H1 (cell line): ENCODE measurements at regions not wholly inside any gene's neighbourhood (a gene's known extent, or its start where the extent isn't known, plus 50 kb on each side); places are given as distances from the start of the nearest gene placed in this dataset.

Experiments used
- ASH2L ChIP-seq: fragments of 200-600, 300-600 bp; sonication (generic); IDR thresholded peaks from one replicate; pipeline ENCODE4 v1.7.1; 2017; ENCODE audit warnings: low read length
- CBX5 ChIP-seq: fragments of 300-800, 300-1000 bp; sonication (generic); IDR thresholded peaks from 2 replicates; pipeline ENCODE4 v1.7.1; 2016; ENCODE audit warnings: antibody characterized with exemption, low read length, low read depth
- CHD7 ChIP-seq: fragments of 300-600 bp; sonication (generic); IDR thresholded peaks from 2 replicates; pipeline ENCODE4 v1.7.1; 2012; ENCODE audit warnings: low read length, moderate library complexity, mild to moderate bottlenecking, inconsistent platforms; ENCODE audit not compliant: insufficient replicate concordance
- HDAC6 ChIP-seq: IDR thresholded peaks from one replicate; pipeline ENCODE4 v1.7.1; 2012; ENCODE audit warnings: low read depth, mild to moderate bottlenecking, inconsistent platforms, low read length, moderate library complexity
- MAX ChIP-seq: IDR thresholded peaks from 2 replicates; pipeline ENCODE4 v1.6.1; 2012; ENCODE audit warnings: inconsistent platforms
- SAP30 ChIP-seq: fragments of 300-600 bp; sonication (generic); IDR thresholded peaks from 2 replicates; pipeline ENCODE4 v1.7.1; 2012; ENCODE audit warnings: low read length, moderate library complexity, mild to moderate bottlenecking, inconsistent platforms; ENCODE audit not compliant: insufficient read depth, insufficient replicate concordance
- SP1 ChIP-seq: IDR thresholded peaks from 2 replicates; pipeline ENCODE4 v1.6.1; 2011; ENCODE audit warnings: low read depth, low read length
- SUZ12 ChIP-seq: fragments of 200-600 bp; sonication (generic); IDR thresholded peaks from 2 replicates; pipeline ENCODE4 v1.6.1; 2012; ENCODE audit warnings: mild to moderate bottlenecking, inconsistent platforms, low read length, moderate library complexity, mixed read lengths
- ZNF274 ChIP-seq: IDR thresholded peaks from 2 replicates; pipeline ENCODE4 v1.7.0; 2012; ENCODE audit warnings: low read length, borderline replicate concordance; ENCODE audit errors: extremely low read depth

- TF ChIP-seq CHD7: no peak
- no peak for TF ChIP-seq ZNF274
- TF ChIP-seq HDAC6: no peak
- TF ChIP-seq ASH2L: no peak
- TF ChIP-seq SP1: no peak
- no peak for TF ChIP-seq MAX
- TF ChIP-seq CBX5: no peak
- TF ChIP-seq SAP30: no peak
- TF ChIP-seq SUZ12: no peak
These were observed 1018.3 kb upstream of the RAG2 start (continued) for GRCh38 chr11:37616291-37616690.
